ENCODE measurements at regions not wholly inside any gene's neighbourhood (a gene's known extent, or its start where the extent isn't known, plus 50 kb on each side); places are given as distances from the start of the nearest gene placed in this dataset.

- no peak for DNase-seq (ENCODE audit: low spot score)
Observed at GRCh38 chr12:24223926-24224325, 274.5 kb upstream of the SOX5 start.

- DNase-seq (ENCODE audit: low spot score): no peak
Observed at GRCh38 chr12:24222968-24223367, 273.5 kb upstream of the SOX5 start.

- DNase-seq (ENCODE audit: low spot score): no peak
Observed at GRCh38 chr12:24212496-24212895, 263.0 kb upstream of the SOX5 start.

GRCh38 chr12:24206621-24207020 lies 257.2 kb upstream of the SOX5 start:
- no peak for DNase-seq (ENCODE audit: low spot score)

- no peak for DNase-seq (ENCODE audit: low spot score)
Observed at GRCh38 chr12:24201258-24201970, 251.9 kb upstream of the SOX5 start.

GRCh38 chr12:24200010-24200409 lies 250.5 kb upstream of the SOX5 start:
- no peak for DNase-seq (ENCODE audit: low spot score)

GRCh38 chr12:24198936-24199671 lies 249.6 kb upstream of the SOX5 start:
- no peak for DNase-seq (ENCODE audit: low spot score)

- no peak for DNase-seq (ENCODE audit: low spot score)
Observed at GRCh38 chr12:24198070-24198469, 248.6 kb upstream of the SOX5 start.

GRCh38 chr12:24197532-24197931 lies 248.1 kb upstream of the SOX5 start:
- DNase-seq (ENCODE audit: low spot score): no peak

- DNase-seq (ENCODE audit: low spot score): no peak
Observed at GRCh38 chr12:24195063-24195462, 245.6 kb upstream of the SOX5 start.

- no peak for DNase-seq (ENCODE audit: low spot score)
Observed at GRCh38 chr12:24191117-24191516, 241.6 kb upstream of the SOX5 start.

- DNase-seq (ENCODE audit: low spot score): no peak
Observed at GRCh38 chr12:24185782-24186181, 236.3 kb upstream of the SOX5 start.

GRCh38 chr12:24177889-24178288 lies 228.4 kb upstream of the SOX5 start:
- no peak for DNase-seq (ENCODE audit: low spot score)

- no peak for DNase-seq (ENCODE audit: low spot score)
Observed at GRCh38 chr12:24175929-24176328, 226.5 kb upstream of the SOX5 start.

- DNase-seq (ENCODE audit: low spot score): no peak
Observed at GRCh38 chr12:24175284-24175683, 225.8 kb upstream of the SOX5 start.

GRCh38 chr12:24173067-24173466 lies 223.6 kb upstream of the SOX5 start:
- no peak for DNase-seq (ENCODE audit: low spot score)

- DNase-seq (ENCODE audit: low spot score): no peak
Observed at GRCh38 chr12:24172773-24173066, 223.2 kb upstream of the SOX5 start.

GRCh38 chr12:24172031-24172772 lies 222.7 kb upstream of the SOX5 start:
- DNase-seq (ENCODE audit: low spot score): no peak

GRCh38 chr12:24155042-24155441 lies 205.6 kb upstream of the SOX5 start:
- DNase-seq (ENCODE audit: low spot score): no peak

- no peak for DNase-seq (ENCODE audit: low spot score)
Observed at GRCh38 chr12:24153079-24153478, 203.6 kb upstream of the SOX5 start.

- no peak for DNase-seq (ENCODE audit: low spot score)
Observed at GRCh38 chr12:24152270-24152669, 202.8 kb upstream of the SOX5 start.

GRCh38 chr12:24143928-24144327 lies 194.5 kb upstream of the SOX5 start:
- no peak for DNase-seq (ENCODE audit: low spot score)

- no peak for DNase-seq (ENCODE audit: low spot score)
Observed at GRCh38 chr12:24139035-24139434, 189.6 kb upstream of the SOX5 start.
